ENCODE measurements at regions not wholly inside any gene's neighbourhood (a gene's known extent, or its start where the extent isn't known, plus 50 kb on each side); places are given as distances from the start of the nearest gene placed in this dataset.

DNA sequence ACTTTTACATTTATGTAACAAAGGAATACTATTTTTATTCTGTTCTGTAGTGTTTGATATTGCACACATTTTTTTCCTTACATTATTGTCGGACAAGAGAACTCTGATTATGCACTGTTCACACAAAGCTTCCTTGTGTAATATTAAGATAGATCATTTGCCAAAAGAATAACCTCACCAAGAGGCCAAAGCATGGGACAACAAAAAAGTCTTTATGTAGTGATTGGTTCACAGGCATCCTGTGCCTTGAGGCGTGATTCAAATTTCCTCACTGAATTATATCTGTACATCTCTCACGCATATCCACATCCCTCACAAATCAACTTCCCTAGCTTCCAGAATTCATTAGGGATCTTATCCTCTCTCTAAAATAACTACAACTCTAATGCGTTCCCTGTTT, 642.7 kb downstream of the NR4A2 start:
- H3K9me3 Mint-ChIP-seq = no peaks in the 10 kb centered on the region
- H3K4me1 Mint-ChIP-seq = no peaks in the 10 kb centered on the region
- H3K4me3 Mint-ChIP-seq = no peak overlapping the region
- no peaks in the 10 kb centered on the region for H3K36me3 Mint-ChIP-seq (ENCODE audit: low read depth)
- no peaks in the 10 kb centered on the region for H3K27me3 Mint-ChIP-seq (ENCODE audit: low read depth)
- TF ChIP-seq, protein P1, sequence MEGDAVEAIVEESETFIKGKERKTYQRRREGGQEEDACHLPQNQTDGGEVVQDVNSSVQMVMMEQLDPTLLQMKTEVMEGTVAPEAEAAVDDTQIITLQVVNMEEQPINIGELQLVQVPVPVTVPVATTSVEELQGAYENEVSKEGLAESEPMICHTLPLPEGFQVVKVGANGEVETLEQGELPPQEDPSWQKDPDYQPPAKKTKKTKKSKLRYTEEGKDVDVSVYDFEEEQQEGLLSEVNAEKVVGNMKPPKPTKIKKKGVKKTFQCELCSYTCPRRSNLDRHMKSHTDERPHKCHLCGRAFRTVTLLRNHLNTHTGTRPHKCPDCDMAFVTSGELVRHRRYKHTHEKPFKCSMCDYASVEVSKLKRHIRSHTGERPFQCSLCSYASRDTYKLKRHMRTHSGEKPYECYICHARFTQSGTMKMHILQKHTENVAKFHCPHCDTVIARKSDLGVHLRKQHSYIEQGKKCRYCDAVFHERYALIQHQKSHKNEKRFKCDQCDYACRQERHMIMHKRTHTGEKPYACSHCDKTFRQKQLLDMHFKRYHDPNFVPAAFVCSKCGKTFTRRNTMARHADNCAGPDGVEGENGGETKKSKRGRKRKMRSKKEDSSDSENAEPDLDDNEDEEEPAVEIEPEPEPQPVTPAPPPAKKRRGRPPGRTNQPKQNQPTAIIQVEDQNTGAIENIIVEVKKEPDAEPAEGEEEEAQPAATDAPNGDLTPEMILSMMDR (IDR thresholded peaks at IDR 0.05; ENCODE audit: unreplicated experiment in 3 of 3) = no peak
- no peak overlapping the region for H3K27ac Mint-ChIP-seq

DNA sequence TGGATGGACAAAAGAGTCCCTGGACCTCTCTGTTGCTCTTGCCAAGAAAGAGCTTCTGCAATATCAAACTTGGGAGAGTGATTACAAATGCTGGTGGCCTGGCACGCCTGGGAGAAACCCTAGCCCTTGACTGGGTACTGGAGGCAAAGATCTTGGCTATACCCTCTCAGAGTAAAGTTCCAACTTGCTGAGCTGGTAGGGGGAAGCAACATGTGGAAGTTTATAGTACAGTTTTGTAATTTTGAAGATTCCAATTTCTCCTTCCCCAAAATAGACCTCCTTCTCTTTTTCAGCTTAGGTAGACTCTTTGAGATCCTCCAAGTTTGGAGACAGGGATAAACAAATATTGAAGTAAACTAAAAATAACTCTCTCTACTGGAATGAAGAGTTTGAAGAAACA, 645.3 kb downstream of the NR4A2 start:
- Mint-ChIP-seq H3K4me3 (no peak overlapping the region), H3K27ac (no peak overlapping the region), H3K4me1 (no peaks in the 10 kb centered on the region), H3K36me3 (ENCODE audit: low read depth) (no peaks in the 10 kb centered on the region), H3K27me3 (ENCODE audit: low read depth) (no peaks in the 10 kb centered on the region), H3K9me3 (no peaks in the 10 kb centered on the region)
- TF ChIP-seq, protein P1 (IDR thresholded peaks at IDR 0.05; ENCODE audit: unreplicated experiment in 3 of 3) = no peak

DNA sequence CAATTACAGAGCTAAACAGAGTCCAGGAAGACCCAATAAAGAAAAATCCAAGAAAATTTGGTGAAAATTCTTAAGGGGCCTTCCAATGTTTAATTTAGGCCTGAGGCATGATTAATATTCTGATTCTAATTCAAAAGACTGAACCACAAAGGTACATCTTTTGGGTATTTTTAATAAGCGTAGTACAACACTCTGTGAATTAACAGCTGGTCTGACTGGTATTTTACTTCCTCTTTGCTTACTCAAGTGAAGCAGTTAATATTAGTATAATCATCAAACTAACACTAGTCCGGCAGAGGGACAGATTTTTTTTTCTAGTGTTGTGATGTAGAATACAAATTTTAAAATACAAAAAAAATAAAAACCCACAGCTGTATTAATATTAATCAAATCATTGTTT, 652.9 kb downstream of the NR4A2 start:
- no peak overlapping the region for H3K27ac Mint-ChIP-seq
- TF ChIP-seq, protein P1 (IDR thresholded peaks at IDR 0.05; ENCODE audit: unreplicated experiment in 3 of 3) = no peak
- H3K4me1 Mint-ChIP-seq = no peaks in the 10 kb centered on the region
- no peaks in the 10 kb centered on the region for H3K9me3 Mint-ChIP-seq
- H3K4me3 Mint-ChIP-seq = no peak overlapping the region
- no peaks in the 10 kb centered on the region for H3K36me3 Mint-ChIP-seq (ENCODE audit: low read depth)
- no peaks in the 10 kb centered on the region for H3K27me3 Mint-ChIP-seq (ENCODE audit: low read depth)

DNA sequence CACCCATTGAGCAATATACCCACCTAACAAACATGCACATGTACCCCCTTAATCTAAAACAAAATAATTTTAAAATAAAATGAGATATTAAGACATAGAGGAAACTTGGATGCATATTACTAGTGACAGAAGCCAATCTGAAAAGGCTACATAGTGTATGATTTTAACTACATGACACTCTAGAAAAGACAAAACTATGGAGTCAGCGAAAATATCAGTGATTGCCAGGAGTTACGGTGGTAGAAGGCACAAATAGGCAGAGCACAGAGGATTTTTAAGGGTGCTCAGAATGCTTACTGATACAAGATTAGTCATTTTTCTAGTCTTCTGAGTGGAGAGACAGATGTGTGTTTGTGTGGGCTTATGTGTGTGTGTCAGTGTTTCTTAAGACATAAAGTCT, 656.6 kb downstream of the NR4A2 start:
- H3K9me3 Mint-ChIP-seq = peaks cover 3% of the 10 kb centered on the region
- no peak overlapping the region for H3K27ac Mint-ChIP-seq
- H3K4me3 Mint-ChIP-seq = no peak overlapping the region
- TF ChIP-seq, protein P1 (IDR thresholded peaks at IDR 0.05; ENCODE audit: unreplicated experiment in 3 of 3) = no peak
- H3K36me3 Mint-ChIP-seq (ENCODE audit: low read depth) = no peaks in the 10 kb centered on the region
- H3K4me1 Mint-ChIP-seq = no peaks in the 10 kb centered on the region
- no peaks in the 10 kb centered on the region for H3K27me3 Mint-ChIP-seq (ENCODE audit: low read depth)

DNA sequence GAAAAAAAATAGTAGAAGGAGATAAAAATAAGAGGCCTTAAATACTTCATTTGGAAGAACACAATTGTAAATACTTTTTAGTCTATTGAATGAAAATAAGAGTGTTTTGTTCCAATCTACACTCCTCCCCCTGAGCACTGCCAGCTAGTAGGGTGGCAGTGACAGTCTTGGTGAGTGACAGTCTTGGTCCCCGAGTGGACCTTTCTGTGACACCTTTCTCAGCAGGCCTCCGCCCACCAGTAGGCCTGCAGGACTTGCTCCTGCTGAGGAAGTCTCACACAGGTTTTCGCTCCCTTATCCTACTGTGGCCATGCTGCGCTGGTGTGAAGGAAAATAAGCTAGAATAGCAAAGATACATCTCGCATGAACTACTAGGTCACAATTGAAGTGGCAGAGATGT, 666.8 kb downstream of the NR4A2 start:
- Mint-ChIP-seq H3K4me1 (no peaks in the 10 kb centered on the region), H3K27me3 (ENCODE audit: low read depth) (no peaks in the 10 kb centered on the region), H3K9me3 (no peaks in the 10 kb centered on the region), H3K36me3 (ENCODE audit: low read depth) (no peaks in the 10 kb centered on the region), H3K4me3 (no peak overlapping the region), H3K27ac (no peak overlapping the region)
- TF ChIP-seq, protein P1 (IDR thresholded peaks at IDR 0.05; ENCODE audit: unreplicated experiment in 3 of 3) = no peak

DNA sequence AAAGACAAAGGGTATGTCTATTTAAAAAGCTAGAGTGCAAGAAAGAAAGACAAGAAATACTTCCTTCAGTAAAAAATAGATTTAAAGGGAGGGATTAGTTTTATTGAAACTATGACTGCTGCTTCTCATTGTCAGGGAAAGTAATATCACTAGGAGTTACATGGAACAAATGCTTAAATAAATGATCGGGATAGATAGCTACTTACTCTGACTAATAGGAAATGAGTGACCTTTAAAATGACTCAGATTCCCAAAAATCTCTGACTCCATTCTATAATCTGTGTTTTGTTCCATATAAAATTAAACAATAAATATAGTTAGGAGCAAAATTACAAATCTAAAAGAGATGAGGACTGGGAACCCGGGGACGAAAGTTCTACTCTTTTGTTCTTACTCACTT, 669.3 kb downstream of the NR4A2 start:
- H3K27ac Mint-ChIP-seq = no peak overlapping the region
- H3K27me3 Mint-ChIP-seq (ENCODE audit: low read depth) = no peaks in the 10 kb centered on the region
- H3K36me3 Mint-ChIP-seq (ENCODE audit: low read depth) = no peaks in the 10 kb centered on the region
- H3K4me1 Mint-ChIP-seq = no peaks in the 10 kb centered on the region
- H3K4me3 Mint-ChIP-seq = no peak overlapping the region
- TF ChIP-seq, protein P1 (IDR thresholded peaks at IDR 0.05; ENCODE audit: unreplicated experiment in 3 of 3) = no peak
- H3K9me3 Mint-ChIP-seq = no peaks in the 10 kb centered on the region
